NCI-H1048 (cell line): ENCODE measurements at regions not wholly inside any gene's neighbourhood (a gene's known extent, or its start where the extent isn't known, plus 50 kb on each side); places are given as distances from the start of the nearest gene placed in this dataset.
"Not testable (repeated sequence)": the region's sequence is repeated elsewhere in the genome, so short reads cannot be mapped to it uniquely, and the experiment has no call there.

Experiments used
- DNase-seq: peaks from one replicate; lab custom pipeline; 2025; lab: John Stamatoyannopoulos, UW

- DNase-seq: no peak
These were observed 971.5 kb downstream of the EFNA5 start for GRCh38 chr5:106699198-106699597.

GRCh38 chr5:106698169-106698568 lies 972.6 kb downstream of the EFNA5 start:
- no peak for DNase-seq

- no peak for DNase-seq
These were observed 979.0 kb downstream of the EFNA5 start for GRCh38 chr5:106691701-106692100.

- no peak for DNase-seq
These were observed 980.2 kb downstream of the EFNA5 start for GRCh38 chr5:106690585-106690984.

- DNase-seq: no peak
These were observed 990.4 kb downstream of the EFNA5 start for GRCh38 chr5:106680330-106680729.

- no peak for DNase-seq
These were observed 993.7 kb downstream of the EFNA5 start for GRCh38 chr5:106677057-106677456.

GRCh38 chr5:106675687-106676086 lies 995.0 kb downstream of the EFNA5 start:
- no peak for DNase-seq

GRCh38 chr5:106673941-106674340 lies 996.8 kb downstream of the EFNA5 start:
- DNase-seq: no peak

- no peak for DNase-seq
These were observed 1008.9 kb downstream of the EFNA5 start for GRCh38 chr5:106661866-106662265.

- DNase-seq: no peak
These were observed 1010.1 kb downstream of the EFNA5 start for GRCh38 chr5:106660681-106661080.

- no peak for DNase-seq
These were observed 1012.6 kb downstream of the EFNA5 start for GRCh38 chr5:106658150-106658549.

GRCh38 chr5:106656821-106657220 lies 1013.9 kb downstream of the EFNA5 start:
- DNase-seq: no peak

GRCh38 chr5:106649031-106649430 lies 1021.7 kb downstream of the EFNA5 start:
- DNase-seq: no peak

- DNase-seq: no peak
These were observed 1022.3 kb downstream of the EFNA5 start for GRCh38 chr5:106648401-106648800.

GRCh38 chr5:106646106-106646505 lies 1024.6 kb downstream of the EFNA5 start:
- DNase-seq: no peak

GRCh38 chr5:106640511-106640910 lies 1030.2 kb downstream of the EFNA5 start:
- DNase-seq: no peak

- no peak for DNase-seq
These were observed 1031.2 kb downstream of the EFNA5 start for GRCh38 chr5:106639488-106639887.

- DNase-seq: no peak
These were observed 1033.5 kb downstream of the EFNA5 start for GRCh38 chr5:106637275-106637674.

- no peak for DNase-seq
These were observed 1036.4 kb downstream of the EFNA5 start for GRCh38 chr5:106634375-106634774.

GRCh38 chr5:106633825-106634224 lies 1036.9 kb downstream of the EFNA5 start:
- DNase-seq: no peak

GRCh38 chr5:106628456-106628855 lies 1042.3 kb downstream of the EFNA5 start:
- DNase-seq: not testable (repeated sequence)

GRCh38 chr5:106610041-106610440 lies 1060.7 kb downstream of the EFNA5 start:
- DNase-seq: no peak

GRCh38 chr5:106601620-106602019 lies 1069.1 kb downstream of the EFNA5 start:
- DNase-seq: no peak

GRCh38 chr5:106600803-106601202 lies 1069.9 kb downstream of the EFNA5 start:
- DNase-seq: no peak

GRCh38 chr5:106595864-106596263 lies 1074.9 kb downstream of the EFNA5 start:
- no peak for DNase-seq
